ENCODE measurements at regions not wholly inside any gene's neighbourhood (a gene's known extent, or its start where the extent isn't known, plus 50 kb on each side); places are given as distances from the start of the nearest gene placed in this dataset.

DNA sequence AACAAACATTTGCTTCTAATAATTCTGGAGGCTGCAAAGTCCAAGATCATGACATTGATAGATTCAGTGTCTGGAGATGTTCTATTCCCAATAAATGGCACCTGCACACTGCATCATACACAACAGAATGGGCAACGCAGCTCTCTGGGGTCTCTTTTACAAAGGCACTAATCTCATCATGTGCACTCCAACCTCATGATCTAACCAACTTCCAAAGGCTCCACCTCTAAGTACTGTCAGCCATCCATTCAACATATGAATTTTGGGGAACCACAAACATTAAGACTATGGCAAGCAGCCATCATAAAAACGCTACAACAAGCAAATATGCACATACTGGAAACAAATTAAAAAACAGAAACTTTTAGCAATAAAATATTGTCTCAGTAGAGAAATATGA lies 121.1 kb downstream of the CYLC2 start:
- TF ChIP-seq EGR1 (IDR thresholded peaks at IDR 0.05) (no peak), TAF1 (IDR thresholded peaks at IDR 0.05; ENCODE audit: low read depth) (no peak), NFIC (IDR thresholded peaks at IDR 0.05) (no peak), TEAD4 (IDR thresholded peaks at IDR 0.05) (no peak), RAD21 (IDR thresholded peaks at IDR 0.05; ENCODE audit: low read depth) (no peak), YY1 (IDR thresholded peaks at IDR 0.05; ENCODE audit: low read depth) (no peak), EP300 (IDR thresholded peaks at IDR 0.05; ENCODE audit: borderline replicate concordance) (no peak), CREB1 (IDR thresholded peaks at IDR 0.05; ENCODE audit: low read depth) (no peak), FOXM1 (IDR thresholded peaks at IDR 0.05; ENCODE audit: borderline replicate concordance, low read depth) (no peak), CEBPB (IDR thresholded peaks at IDR 0.05) (no peak), TCF12 (IDR thresholded peaks at IDR 0.05; ENCODE audit: low read depth) (no peak), ZBTB7A (IDR thresholded peaks at IDR 0.05; ENCODE audit: low read depth) (no peak)
- TF ChIP-seq, protein P1, sequence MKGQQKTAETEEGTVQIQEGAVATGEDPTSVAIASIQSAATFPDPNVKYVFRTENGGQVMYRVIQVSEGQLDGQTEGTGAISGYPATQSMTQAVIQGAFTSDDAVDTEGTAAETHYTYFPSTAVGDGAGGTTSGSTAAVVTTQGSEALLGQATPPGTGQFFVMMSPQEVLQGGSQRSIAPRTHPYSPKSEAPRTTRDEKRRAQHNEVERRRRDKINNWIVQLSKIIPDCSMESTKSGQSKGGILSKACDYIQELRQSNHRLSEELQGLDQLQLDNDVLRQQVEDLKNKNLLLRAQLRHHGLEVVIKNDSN (IDR thresholded peaks at IDR 0.05): no peak
- TF ChIP-seq, protein P2, sequence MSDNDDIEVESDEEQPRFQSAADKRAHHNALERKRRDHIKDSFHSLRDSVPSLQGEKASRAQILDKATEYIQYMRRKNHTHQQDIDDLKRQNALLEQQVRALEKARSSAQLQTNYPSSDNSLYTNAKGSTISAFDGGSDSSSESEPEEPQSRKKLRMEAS (IDR thresholded peaks at IDR 0.05): no peak

DNA sequence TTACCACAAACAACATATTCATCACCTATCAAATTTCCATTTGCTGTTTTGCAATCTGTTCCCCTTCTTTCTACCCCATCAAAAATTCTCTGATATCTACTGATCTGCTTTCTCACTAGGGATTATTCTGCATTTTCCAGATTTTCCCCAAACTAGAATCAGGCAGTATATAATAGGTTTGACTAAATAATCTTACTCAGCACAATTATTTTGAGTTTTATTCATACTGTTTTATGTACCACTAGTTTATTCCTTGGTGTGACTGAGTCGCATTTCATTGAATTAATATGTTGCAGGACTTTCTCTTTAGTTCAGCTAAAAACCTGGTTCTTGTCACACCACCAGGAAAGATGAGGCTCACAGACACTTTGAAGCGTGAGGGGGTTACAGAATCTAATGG lies 131.4 kb downstream of the CYLC2 start:
- TF ChIP-seq ZBTB7A (IDR thresholded peaks at IDR 0.05; ENCODE audit: low read depth) (no peak), FOXM1 (IDR thresholded peaks at IDR 0.05; ENCODE audit: borderline replicate concordance, low read depth) (no peak), TEAD4 (IDR thresholded peaks at IDR 0.05) (no peak), EP300 (IDR thresholded peaks at IDR 0.05; ENCODE audit: borderline replicate concordance) (no peak), RAD21 (IDR thresholded peaks at IDR 0.05; ENCODE audit: low read depth) (no peak), CEBPB (IDR thresholded peaks at IDR 0.05) (no peak), TCF12 (IDR thresholded peaks at IDR 0.05; ENCODE audit: low read depth) (no peak), YY1 (IDR thresholded peaks at IDR 0.05; ENCODE audit: low read depth) (no peak), EGR1 (IDR thresholded peaks at IDR 0.05) (no peak), TAF1 (IDR thresholded peaks at IDR 0.05; ENCODE audit: low read depth) (no peak), CREB1 (IDR thresholded peaks at IDR 0.05; ENCODE audit: low read depth) (no peak), NFIC (IDR thresholded peaks at IDR 0.05) (no peak)
- TF ChIP-seq, protein P2 (IDR thresholded peaks at IDR 0.05): no peak
- TF ChIP-seq, protein P1 (IDR thresholded peaks at IDR 0.05): no peak
- TF ChIP-seq, protein P3, sequence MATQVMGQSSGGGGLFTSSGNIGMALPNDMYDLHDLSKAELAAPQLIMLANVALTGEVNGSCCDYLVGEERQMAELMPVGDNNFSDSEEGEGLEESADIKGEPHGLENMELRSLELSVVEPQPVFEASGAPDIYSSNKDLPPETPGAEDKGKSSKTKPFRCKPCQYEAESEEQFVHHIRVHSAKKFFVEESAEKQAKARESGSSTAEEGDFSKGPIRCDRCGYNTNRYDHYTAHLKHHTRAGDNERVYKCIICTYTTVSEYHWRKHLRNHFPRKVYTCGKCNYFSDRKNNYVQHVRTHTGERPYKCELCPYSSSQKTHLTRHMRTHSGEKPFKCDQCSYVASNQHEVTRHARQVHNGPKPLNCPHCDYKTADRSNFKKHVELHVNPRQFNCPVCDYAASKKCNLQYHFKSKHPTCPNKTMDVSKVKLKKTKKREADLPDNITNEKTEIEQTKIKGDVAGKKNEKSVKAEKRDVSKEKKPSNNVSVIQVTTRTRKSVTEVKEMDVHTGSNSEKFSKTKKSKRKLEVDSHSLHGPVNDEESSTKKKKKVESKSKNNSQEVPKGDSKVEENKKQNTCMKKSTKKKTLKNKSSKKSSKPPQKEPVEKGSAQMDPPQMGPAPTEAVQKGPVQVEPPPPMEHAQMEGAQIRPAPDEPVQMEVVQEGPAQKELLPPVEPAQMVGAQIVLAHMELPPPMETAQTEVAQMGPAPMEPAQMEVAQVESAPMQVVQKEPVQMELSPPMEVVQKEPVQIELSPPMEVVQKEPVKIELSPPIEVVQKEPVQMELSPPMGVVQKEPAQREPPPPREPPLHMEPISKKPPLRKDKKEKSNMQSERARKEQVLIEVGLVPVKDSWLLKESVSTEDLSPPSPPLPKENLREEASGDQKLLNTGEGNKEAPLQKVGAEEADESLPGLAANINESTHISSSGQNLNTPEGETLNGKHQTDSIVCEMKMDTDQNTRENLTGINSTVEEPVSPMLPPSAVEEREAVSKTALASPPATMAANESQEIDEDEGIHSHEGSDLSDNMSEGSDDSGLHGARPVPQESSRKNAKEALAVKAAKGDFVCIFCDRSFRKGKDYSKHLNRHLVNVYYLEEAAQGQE (IDR thresholded peaks at IDR 0.05; ENCODE audit: low read depth): no peak

DNA sequence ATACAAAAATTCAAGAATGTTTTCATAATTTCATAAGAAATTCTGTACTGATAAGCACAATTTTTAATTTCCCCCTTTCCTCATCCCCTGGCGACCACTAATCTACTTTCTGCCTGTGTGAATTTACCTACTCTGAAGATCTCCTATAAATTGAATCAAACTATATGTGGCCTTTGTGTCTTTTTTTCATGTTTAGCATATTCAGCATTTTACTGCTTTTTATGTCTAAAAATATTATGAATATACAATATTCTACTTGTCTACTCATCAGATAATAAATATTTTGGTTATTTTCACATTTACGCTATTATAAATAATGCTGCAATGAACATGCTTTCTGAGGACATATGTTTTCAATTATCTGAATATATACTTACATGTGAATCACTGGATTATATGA lies 144.8 kb downstream of the CYLC2 start:
- TF ChIP-seq TCF12 (IDR thresholded peaks at IDR 0.05; ENCODE audit: low read depth) (no peak), YY1 (IDR thresholded peaks at IDR 0.05; ENCODE audit: low read depth) (no peak), FOXM1 (IDR thresholded peaks at IDR 0.05; ENCODE audit: borderline replicate concordance, low read depth) (no peak), TAF1 (IDR thresholded peaks at IDR 0.05; ENCODE audit: low read depth) (no peak), EGR1 (IDR thresholded peaks at IDR 0.05) (no peak), EP300 (IDR thresholded peaks at IDR 0.05; ENCODE audit: borderline replicate concordance) (no peak), CEBPB (IDR thresholded peaks at IDR 0.05) (no peak), RAD21 (IDR thresholded peaks at IDR 0.05; ENCODE audit: low read depth) (no peak), CREB1 (IDR thresholded peaks at IDR 0.05; ENCODE audit: low read depth) (no peak), ZBTB7A (IDR thresholded peaks at IDR 0.05; ENCODE audit: low read depth) (no peak), NFIC (IDR thresholded peaks at IDR 0.05) (no peak), TEAD4 (IDR thresholded peaks at IDR 0.05) (no peak)
- TF ChIP-seq, protein P2 (IDR thresholded peaks at IDR 0.05): no peak
- TF ChIP-seq, protein P3 (IDR thresholded peaks at IDR 0.05; ENCODE audit: low read depth): no peak
- TF ChIP-seq, protein P1 (IDR thresholded peaks at IDR 0.05): no peak

DNA sequence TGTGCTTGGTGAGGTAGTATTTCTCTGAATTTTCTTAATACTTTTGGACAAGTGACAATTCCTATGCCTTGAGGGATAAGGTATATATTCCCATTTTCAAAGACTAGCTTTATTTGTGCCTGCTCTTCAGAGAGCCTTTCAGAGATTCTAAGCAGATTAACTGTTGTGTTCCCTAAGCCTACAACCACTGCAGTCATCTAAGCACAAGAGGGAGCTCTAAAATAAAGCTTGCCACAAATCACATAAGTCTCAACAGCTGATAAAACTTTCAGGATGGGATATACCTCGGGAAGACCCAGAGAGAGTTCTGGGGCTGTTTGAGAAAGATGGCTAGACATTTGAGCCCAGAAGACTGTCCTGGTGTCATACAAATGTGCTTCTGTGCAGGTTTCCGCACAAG lies 157.3 kb downstream of the CYLC2 start:
- TF ChIP-seq NFIC (IDR thresholded peaks at IDR 0.05) (no peak), CREB1 (IDR thresholded peaks at IDR 0.05; ENCODE audit: low read depth) (no peak), ZBTB7A (IDR thresholded peaks at IDR 0.05; ENCODE audit: low read depth) (no peak), TCF12 (IDR thresholded peaks at IDR 0.05; ENCODE audit: low read depth) (no peak), TEAD4 (IDR thresholded peaks at IDR 0.05) (no peak), YY1 (IDR thresholded peaks at IDR 0.05; ENCODE audit: low read depth) (no peak), CEBPB (IDR thresholded peaks at IDR 0.05) (no peak), EGR1 (IDR thresholded peaks at IDR 0.05) (no peak), FOXM1 (IDR thresholded peaks at IDR 0.05; ENCODE audit: borderline replicate concordance, low read depth) (no peak), TAF1 (IDR thresholded peaks at IDR 0.05; ENCODE audit: low read depth) (no peak), RAD21 (IDR thresholded peaks at IDR 0.05; ENCODE audit: low read depth) (no peak)
- TF ChIP-seq, protein P2 (IDR thresholded peaks at IDR 0.05): no peak
- TF ChIP-seq, protein P1 (IDR thresholded peaks at IDR 0.05): no peak
